HG03039 (cell line): ENCODE measurements at regions not wholly inside any gene's neighbourhood (a gene's known extent, or its start where the extent isn't known, plus 50 kb on each side); places are given as distances from the start of the nearest gene placed in this dataset.
"Not testable (repeated sequence)": the region's sequence is repeated elsewhere in the genome, so short reads cannot be mapped to it uniquely, and the experiment has no call there.

ENCODE experiments used
- ATAC-seq: cut with Tn5 transposase; IDR thresholded peaks from one replicate; pipeline ENCODE4 v1.9.1; 2021; ENCODE audit warnings: mild to moderate bottlenecking, moderate library complexity; ENCODE audit not compliant: unreplicated experiment

DNA sequence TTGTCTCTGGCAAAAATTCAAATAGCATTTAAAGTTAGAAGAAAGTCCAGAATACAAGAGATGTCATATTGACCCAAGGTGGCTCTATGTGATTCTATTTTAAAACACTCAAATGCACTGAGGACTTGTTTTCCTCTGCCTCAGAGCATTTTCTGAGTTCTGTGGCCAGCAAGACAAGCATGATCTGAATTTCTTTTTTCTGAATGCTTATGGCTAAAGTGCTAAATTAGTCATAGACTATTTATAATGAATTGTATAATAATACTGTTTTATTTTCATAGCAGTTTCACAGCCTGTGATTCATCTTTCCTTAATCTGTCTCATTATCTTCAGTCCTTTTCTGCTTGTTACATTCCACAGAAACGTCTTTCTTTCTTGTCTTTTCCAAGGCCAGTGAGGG lies 63.9 kb upstream of the SEC22B start:
- not testable (repeated sequence) for ATAC-seq

DNA sequence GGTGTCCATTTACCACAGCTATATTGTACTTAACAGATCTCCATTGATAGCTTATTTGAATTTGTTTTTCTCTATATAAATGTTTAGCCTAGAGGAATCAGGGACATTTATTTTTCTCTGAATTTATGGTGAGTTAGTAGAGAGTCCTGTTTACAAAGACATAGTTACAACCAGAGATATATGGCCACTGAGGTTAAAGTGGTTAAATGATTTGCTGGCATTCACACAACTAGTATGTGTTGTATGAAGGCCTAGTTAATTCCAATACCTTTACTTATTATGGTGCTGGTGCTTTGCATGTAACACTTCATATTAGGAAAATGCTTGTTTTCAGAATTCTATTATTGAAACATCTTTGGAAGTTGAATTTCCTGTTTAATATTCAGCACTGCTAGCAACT lies 63.0 kb upstream of the SEC22B start:
- ATAC-seq = not testable (repeated sequence)

DNA sequence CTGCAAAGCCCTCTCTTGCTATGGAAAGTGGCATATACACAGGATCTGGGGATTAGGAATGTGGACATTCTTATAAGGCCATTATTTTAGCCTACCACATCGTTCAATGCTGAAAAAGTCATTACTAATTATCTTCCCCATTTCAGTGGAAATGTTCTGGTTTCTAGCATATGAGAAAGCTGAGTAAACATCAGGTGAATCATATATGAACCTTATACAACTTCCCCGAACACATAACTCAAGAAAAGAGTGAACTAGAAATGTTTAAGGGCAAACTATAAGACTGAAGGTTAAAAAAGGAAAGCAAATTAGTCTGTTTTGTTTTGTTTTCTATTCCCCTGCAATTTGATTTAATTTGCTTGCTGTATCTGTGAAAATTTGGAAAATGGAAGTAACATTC lies 62.5 kb upstream of the SEC22B start:
- ATAC-seq = not testable (repeated sequence)

DNA sequence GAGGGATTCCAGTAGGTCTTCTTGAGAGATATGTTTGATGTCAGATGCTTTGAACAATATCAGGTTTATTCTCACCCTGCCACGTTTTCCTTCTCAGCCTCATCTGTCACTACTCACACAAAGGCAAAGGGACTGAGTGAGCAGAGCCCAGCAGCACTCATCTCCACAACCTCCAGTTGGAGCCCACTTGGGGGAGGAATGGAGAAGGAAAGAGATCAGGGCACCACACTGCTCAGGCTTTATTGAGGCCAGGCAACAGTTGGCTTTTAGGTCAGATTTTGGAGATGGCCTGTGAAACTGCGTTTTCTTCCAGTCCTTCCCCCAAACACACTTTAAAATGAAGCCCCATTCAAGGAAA lies 57.3 kb upstream of the SEC22B start:
- not testable (repeated sequence) for ATAC-seq

DNA sequence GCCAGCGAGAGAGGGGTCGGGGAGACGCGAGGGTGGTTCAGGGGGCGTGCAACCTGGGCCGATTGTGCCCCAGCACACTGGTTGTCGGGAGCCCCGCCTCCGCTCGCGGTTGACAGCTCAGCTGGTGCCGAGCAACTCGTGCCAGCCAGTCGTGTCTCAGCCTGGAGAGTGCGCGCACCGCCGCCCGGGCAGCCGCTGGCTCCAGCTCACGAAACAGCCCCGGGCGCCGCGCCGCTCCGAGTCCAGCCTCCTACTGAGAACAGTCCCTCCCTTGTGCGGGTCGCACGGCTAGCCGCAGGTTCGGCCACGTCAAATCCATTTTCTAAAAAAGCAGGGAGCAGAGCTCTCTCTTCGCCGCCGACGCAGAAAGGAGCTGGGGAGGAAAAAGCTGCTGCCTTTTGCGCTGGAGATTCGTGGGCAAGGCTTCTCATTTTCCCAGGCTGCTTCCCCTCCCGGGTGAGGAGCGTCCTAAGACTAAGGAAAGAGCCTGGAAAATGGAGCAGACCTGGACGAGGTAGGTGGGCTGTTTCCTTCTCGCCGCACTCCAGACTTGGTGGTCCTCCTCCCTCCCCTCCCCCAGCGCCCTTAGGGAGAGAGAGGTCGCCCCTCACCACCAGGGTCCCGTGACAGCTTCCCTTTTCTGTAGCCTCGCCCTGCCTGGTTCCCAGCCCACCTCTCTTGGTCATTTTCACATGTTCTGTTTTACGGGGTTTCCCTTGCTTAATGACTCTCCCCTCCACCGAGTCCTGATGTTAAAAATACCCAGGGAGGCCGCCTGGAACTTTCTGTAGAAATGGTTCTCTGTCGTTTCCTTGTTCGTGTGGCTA lies 56.7 kb upstream of the SEC22B start:
- ATAC-seq = not testable (repeated sequence)

DNA sequence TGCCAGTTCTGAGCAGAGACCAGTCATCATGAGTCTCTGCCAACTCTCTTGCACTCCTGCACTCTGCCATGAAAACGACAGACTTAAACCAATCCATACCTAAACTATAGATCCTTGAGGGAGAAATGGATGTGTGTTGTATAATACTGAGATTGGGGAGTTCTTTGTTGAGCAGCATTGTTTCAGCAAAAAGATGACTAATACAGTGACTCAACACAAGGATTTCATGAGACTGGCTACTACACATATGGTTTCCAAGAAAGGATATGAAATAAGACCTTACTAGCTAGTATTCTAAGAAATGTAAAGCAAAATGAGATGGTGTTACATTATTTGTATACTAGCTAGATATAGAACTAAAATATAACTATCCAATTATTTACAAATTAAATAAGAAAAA lies 53.5 kb upstream of the SEC22B start:
- not testable (repeated sequence) for ATAC-seq
